Skin of body (tissue), 1 donor: ENCODE measurements at regions not wholly inside any gene's neighbourhood (a gene's known extent, or its start where the extent isn't known, plus 50 kb on each side); places are given as distances from the start of the nearest gene placed in this dataset.

Source experiments
- DNase-seq: peaks from one replicate; lab custom pipeline; 2025; lab: John Stamatoyannopoulos, UW

DNA sequence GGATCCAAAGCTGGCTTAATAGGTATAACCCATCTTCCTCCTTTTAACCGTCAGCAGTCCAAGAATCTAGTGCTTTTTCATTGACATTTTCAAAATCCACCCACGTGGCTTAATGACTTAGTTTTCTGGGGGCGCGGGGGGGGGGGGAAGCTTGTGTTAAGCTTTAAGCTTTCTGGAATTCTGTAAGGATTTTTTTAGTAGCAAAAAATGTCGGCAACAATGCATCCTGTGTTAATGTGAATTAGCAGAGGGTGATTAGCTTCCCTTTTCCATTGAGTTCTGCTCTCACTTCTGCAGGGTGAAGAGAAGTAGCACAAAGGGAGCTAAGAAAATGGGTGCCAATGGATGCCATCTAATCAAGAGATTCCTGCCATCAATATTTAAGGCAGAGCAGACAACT lies 348.2 kb downstream of the SAMD5 start:
- no peak for DNase-seq

DNA sequence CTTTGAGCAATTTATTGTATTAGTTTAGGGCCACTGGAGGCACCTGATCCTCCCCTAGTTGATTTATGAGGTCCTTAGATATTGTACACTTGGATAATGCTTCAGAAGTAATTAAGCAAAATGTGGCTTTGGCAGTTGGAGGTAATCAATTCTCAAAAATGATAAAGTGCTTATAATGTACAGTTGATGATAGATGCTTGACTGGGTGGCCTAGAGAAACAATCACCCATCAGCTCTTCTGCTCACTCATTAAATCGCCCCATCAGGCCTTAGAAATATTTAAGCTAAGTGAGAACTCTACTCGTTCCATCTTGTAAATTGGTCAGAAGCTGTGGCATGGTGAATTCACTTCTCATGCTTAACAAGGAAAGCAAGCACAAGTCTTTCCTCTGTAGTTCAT lies 349.9 kb downstream of the SAMD5 start:
- no peak for DNase-seq

DNA sequence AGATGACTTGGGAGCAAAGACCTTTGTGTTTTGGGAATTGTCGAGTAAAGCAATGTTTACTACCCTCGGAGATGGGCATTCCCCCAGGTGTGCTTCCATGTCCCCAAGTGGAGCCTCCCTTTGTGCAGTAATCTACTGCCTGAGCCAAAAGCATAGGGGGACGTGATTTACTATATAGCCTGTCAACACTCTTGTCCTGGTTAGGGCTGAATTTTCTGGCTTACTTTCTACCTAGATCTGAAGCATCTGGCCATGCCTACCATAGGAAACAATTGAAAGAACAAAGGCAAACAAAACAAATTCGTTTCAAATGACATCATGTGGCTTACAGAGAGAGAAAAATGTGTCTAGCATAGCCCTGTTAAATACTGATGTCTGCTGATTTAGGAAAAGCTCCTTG lies 350.6 kb downstream of the SAMD5 start:
- peak; percentile 30 for DNase-seq

- no peak for DNase-seq
These were observed 353.2 kb downstream of the SAMD5 start for GRCh38 chr6:147861696-147862095.

DNA sequence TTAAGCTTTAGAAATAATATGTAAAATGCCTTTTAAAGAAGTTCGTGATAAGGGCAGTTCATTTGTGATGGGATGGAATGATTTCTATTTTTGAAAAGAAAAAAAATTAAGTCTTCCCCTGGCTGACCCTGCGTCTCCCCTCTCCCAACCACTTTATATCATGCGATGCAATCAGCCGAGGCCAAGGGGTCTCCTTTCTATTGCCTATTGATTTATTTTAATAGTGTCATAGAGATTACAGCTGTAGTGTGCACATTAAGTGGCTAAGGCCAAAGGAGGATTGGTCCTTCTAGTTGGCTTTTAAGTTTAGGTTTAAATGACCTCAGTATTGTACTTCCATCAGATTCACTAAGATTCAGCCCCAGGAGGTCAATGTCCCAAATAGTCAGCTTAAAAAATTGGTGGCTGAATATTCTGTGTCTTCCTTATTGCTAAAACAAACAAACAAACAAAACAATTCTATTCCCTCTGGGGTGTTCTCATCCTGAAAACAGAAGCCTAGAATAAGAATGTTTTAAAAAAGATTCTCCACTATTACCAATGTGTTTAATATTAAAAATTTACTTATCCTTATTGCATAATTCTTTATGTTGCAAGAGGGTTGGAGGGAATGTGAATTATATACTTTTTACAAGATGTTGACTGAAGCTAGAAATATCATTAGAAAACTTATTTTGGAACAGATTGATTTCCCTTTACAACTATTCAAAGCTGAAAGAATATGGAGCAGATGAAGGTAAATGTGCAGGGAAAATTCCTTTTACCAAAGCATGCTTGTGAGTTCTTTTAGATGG lies 359.1 kb downstream of the SAMD5 start:
- DNase-seq: peak; percentile 5

GRCh38 chr6:147868427-147869190 lies 360.1 kb downstream of the SAMD5 start:
- no peak for DNase-seq

GRCh38 chr6:147869201-147869600 lies 360.7 kb downstream of the SAMD5 start:
- no peak for DNase-seq

- DNase-seq: no peak
These were observed 361.4 kb downstream of the SAMD5 start for GRCh38 chr6:147869869-147870268.

DNA sequence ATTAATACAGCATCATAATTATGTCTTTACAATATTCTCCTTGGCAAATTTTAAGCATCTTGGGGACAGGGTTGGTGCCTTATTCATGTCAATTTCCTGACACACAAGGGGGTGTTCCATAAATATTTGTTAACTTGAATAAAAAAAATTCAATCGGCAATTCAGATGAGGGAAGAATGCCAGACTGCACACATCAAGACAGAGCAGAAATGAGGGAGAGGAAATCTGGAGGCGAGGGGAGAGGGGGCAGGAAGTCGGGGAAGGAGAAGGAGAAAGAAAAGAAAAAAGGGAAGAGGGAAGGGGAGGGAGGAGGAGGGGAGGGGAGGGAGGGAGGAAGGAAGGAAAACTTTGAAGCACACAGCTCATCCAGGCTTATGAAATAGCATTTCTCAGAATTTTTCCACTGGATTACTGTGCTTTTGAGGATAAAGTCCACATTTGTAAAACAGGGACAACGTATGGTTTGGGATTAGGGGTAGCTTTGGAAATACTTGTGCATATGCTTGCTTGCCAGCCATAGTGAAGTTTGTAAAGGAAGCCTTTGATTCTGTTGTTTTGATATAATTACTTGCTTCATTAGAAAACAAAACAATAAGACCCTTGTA lies 362.1 kb downstream of the SAMD5 start:
- DNase-seq: peak; percentile 18

GRCh38 chr6:147872002-147872401 lies 363.5 kb downstream of the SAMD5 start:
- DNase-seq: no peak

GRCh38 chr6:147873816-147874215 lies 365.3 kb downstream of the SAMD5 start:
- DNase-seq: no peak

GRCh38 chr6:147874322-147874721 lies 365.8 kb downstream of the SAMD5 start:
- DNase-seq: no peak

DNA sequence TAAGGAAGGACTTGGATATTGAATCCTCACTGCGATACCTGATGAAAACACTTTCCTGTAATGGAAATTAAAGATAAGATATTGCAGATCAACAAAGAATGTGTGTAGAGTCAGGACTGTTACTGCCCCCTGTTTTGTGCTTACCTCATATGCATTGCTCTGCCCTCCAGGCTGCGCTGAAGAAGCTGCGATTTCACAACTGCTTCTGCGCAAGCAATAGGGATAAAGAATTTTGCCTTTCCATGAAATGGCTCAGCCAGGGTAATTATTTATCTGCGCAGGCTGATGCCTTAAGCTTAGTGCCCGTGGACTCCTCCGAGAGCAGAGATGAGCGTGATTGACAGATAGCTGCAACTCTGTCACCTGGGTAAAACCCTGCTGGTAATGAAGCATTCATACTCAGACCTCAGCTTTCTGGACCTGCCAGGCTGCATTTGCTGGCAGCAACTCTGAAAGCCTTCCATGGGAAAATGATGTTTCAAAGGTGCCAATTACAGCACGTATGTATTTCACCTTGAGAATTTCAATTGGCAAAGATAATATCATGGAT lies 370.6 kb downstream of the SAMD5 start:
- DNase-seq: no peak

GRCh38 chr6:147881432-147881831 lies 372.9 kb downstream of the SAMD5 start:
- no peak for DNase-seq

DNA sequence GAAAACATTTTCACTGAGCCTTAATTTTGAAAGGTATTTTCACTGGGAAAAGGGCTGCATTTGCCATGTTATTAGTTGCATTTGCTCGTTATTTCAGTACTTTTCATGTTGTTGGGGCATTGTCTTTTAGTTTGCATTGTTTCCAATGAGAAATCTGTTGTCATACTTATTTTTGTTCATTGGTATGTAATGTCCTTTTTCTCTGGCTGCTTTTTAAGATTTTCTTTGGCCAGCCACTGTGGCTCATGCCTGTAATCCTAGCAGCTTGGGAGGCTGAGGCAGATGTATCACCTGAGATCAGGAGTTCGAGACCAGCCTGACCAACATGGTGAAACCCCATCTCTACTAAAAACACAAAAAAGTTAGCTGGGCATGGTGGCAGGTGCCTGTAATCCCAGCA lies 379.9 kb downstream of the SAMD5 start:
- DNase-seq: no peak

DNA sequence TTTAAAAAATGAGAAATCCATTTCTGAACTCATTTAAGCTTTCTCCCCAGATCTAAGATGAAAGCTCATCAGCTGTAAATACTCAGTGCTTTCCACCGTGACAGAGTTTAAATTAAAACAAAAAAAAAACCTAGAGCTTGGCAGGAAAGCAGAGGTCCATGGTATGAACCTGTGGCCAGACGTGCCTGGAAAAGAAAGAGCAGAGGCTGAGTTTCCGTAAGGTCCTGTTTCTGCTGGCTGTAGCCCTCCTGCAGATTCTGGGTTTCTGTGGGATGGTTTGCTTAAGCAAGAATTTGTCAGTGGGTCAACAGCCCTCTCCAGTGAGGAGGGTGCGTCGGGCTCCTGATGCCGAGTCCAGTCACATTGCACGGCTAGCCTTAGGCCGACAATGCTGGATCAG lies 383.2 kb downstream of the SAMD5 start:
- DNase-seq: no peak

GRCh38 chr6:147892476-147892875 lies 384.0 kb downstream of the SAMD5 start:
- DNase-seq: no peak

GRCh38 chr6:147895272-147895671 lies 386.8 kb downstream of the SAMD5 start:
- DNase-seq: no peak

- no peak for DNase-seq
These were observed 391.8 kb downstream of the SAMD5 start for GRCh38 chr6:147900247-147900830.

- DNase-seq: no peak
These were observed 394.8 kb downstream of the SAMD5 start for GRCh38 chr6:147903321-147903720.

GRCh38 chr6:147903931-147904330 lies 395.4 kb downstream of the SAMD5 start:
- DNase-seq: no peak

GRCh38 chr6:147904416-147904815 lies 395.9 kb downstream of the SAMD5 start:
- DNase-seq: no peak
